Keratinocyte (primary cell): ENCODE measurements at regions not wholly inside any gene's neighbourhood (a gene's known extent, or its start where the extent isn't known, plus 50 kb on each side); places are given as distances from the start of the nearest gene placed in this dataset.
A peak's percentile ranks its signal among the peaks of the same experiment; 100 is the strongest.

Source experiments
- DNase-seq: peaks from one replicate; pipeline ENCODE4 v3.0.0-alpha.2; 2011; ENCODE audit warnings: low read depth, missing footprints, low spot score
- FAIRE-seq: peaks from 2 replicates; lab custom pipeline; 2011; peaks lifted over from hg19 to GRCh38; lab: Jason Lieb, UNC
- H2AFZ ChIP-seq: 2 replicates; pipeline ENCODE4 v1.6.0; 2012; ENCODE audit warnings: low read length, control low read depth, inconsistent platforms; ENCODE audit not compliant: control insufficient read depth
- H3K27ac ChIP-seq: 2 replicates; pipeline ENCODE4 v1.5.1; 2011; ENCODE audit warnings: low read length; ENCODE audit not compliant: control insufficient read depth, insufficient read depth
- H3K27me3 ChIP-seq: 3 replicates; pipeline ENCODE4 v1.6.0; 2011; ENCODE audit warnings: low read length; ENCODE audit not compliant: control insufficient read depth, insufficient read depth; ENCODE audit errors: extremely low read depth
- H3K36me3 ChIP-seq, 2 experiments: 2 replicates in 1 of 2; 3 replicates in 1 of 2; pipeline ENCODE4 v1.5.1; 2011; ENCODE audit warnings: low read length in 2 of 2, mild to moderate bottlenecking in 1 of 2; ENCODE audit not compliant: control insufficient read depth in 2 of 2, insufficient read depth in 2 of 2; ENCODE audit errors: extremely low read depth in 1 of 2
- H3K4me1 ChIP-seq: 3 replicates; pipeline ENCODE4 v1.5.1; 2011; ENCODE audit warnings: low read length; ENCODE audit not compliant: control insufficient read depth, insufficient read depth; ENCODE audit errors: extremely low read depth
- H3K4me2 ChIP-seq: 3 replicates; pipeline ENCODE4 v1.6.0; 2011; ENCODE audit warnings: low read depth, low read length; ENCODE audit not compliant: control insufficient read depth, insufficient read depth; ENCODE audit errors: extremely low read depth
- H3K4me3 ChIP-seq, 3 experiments: fragments of 200-600 bp in 1 of 3; sonication (generic) in 1 of 3; 2 replicates in 2 of 3; 3 replicates in 1 of 3; pipeline ENCODE4 v1.5.1; 2011 to 2016; ENCODE audit warnings: low read length in 3 of 3, mild to moderate bottlenecking in 3 of 3, control low read depth in 2 of 3, inconsistent platforms in 1 of 3, low read depth in 1 of 3, mixed read lengths in 1 of 3, mixed run types in 1 of 3, moderate library complexity in 1 of 3; ENCODE audit not compliant: control insufficient read depth in 2 of 3, insufficient read depth in 2 of 3; ENCODE audit errors: extremely low read depth in 1 of 3
- H3K79me2 ChIP-seq: 2 replicates; pipeline ENCODE4 v1.6.0; 2012; ENCODE audit warnings: low read length; ENCODE audit not compliant: control insufficient read depth, insufficient read depth
- H3K9ac ChIP-seq: 3 replicates; pipeline ENCODE4 v1.6.0; 2011; ENCODE audit warnings: low read length; ENCODE audit not compliant: control insufficient read depth, insufficient read depth; ENCODE audit errors: extremely low read depth
- H3K9me1 ChIP-seq: 3 replicates; pipeline ENCODE4 v1.6.0; 2011; ENCODE audit warnings: low read length; ENCODE audit not compliant: control insufficient read depth, insufficient read depth; ENCODE audit errors: extremely low read depth
- H3K9me3 ChIP-seq: 2 replicates; pipeline ENCODE4 v1.5.1; 2012; ENCODE audit warnings: low read depth, low read length; ENCODE audit not compliant: control insufficient read depth
- H4K20me1 ChIP-seq: 3 replicates; pipeline ENCODE4 v1.6.0; 2011; ENCODE audit warnings: low read length; ENCODE audit not compliant: control insufficient read depth, insufficient read depth; ENCODE audit errors: extremely low read depth
- CTCF ChIP-seq, 3 experiments: IDR thresholded peaks in 1 of 3; conservative IDR thresholded peaks in 1 of 3; optimal IDR thresholded peaks in 1 of 3; 2 replicates in 2 of 3; 3 replicates in 1 of 3; pipeline versions ENCODE3 to v1.5.1; 2011; ENCODE audit warnings: low read length in 3 of 3, mild to moderate bottlenecking in 3 of 3, moderate library complexity in 2 of 3, control low read depth in 1 of 3, inconsistent platforms in 1 of 3; ENCODE audit not compliant: insufficient read depth in 2 of 3; ENCODE audit errors: extremely low read depth in 1 of 3
- EZH2 ChIP-seq: IDR thresholded peaks from one replicate; pipeline ENCODE4 v1.6.1; 2012; ENCODE audit warnings: inconsistent platforms, mild to moderate bottlenecking, low read length, moderate library complexity
- dilution Hi-C: fragments of 300-500 bp; cut with MboI; formaldehyde crosslinking; loops from one replicate; pipeline ENCODE4 v1.7.0; 2020; ENCODE audit warnings: low sequenced_read_pairs; ENCODE audit not compliant: extremely low pct_ligation_motif_present

- H2AFZ ChIP-seq = no peak overlapping the region
- H3K9me3 ChIP-seq = no peaks in the 10 kb centered on the region
- peaks cover 40% of the 10 kb centered on the region for H3K4me1 ChIP-seq
- dilution Hi-C loops = no loop called here
- no peak overlapping the region for H3K9ac ChIP-seq
- H3K79me2 ChIP-seq = no peaks in the 10 kb centered on the region
- peak overlapping the region; percentile 87 for H3K4me2 ChIP-seq
- peaks cover 0 to 13% of the 10 kb centered on the region in 2 experiments for H3K36me3 ChIP-seq
- H3K27ac ChIP-seq = no peak overlapping the region
- no peaks in the 10 kb centered on the region for H3K9me1 ChIP-seq
- H4K20me1 ChIP-seq = no peaks in the 10 kb centered on the region
- TF ChIP-seq EZH2 (no peak), CTCF (optimal IDR thresholded peaks at IDR 0.05 in 1 of 3, IDR thresholded peaks at IDR 0.05 in 1 of 3, conservative IDR thresholded peaks at IDR 0.05 in 1 of 3; ENCODE audit: extremely low read depth in 1 of 3, insufficient read depth in 2 of 3, low read length in 3 of 3) (no peak)
- H3K27me3 ChIP-seq = no peaks in the 10 kb centered on the region
- no peak for DNase-seq
- no peak for FAIRE-seq
- H3K4me3 ChIP-seq = peak overlapping the region in 1 of 3 experiments; percentile 95
Measured at GRCh38 chr10:6782378-6782777, 202.3 kb upstream of the PRKCQ start.

- TF ChIP-seq EZH2 = no peak
- no peak for TF ChIP-seq CTCF (optimal IDR thresholded peaks at IDR 0.05 in 1 of 3, IDR thresholded peaks at IDR 0.05 in 1 of 3, conservative IDR thresholded peaks at IDR 0.05 in 1 of 3; ENCODE audit: extremely low read depth in 1 of 3, insufficient read depth in 2 of 3, low read length in 3 of 3)
- dilution Hi-C loops = no loop called here
- no peaks in the 10 kb centered on the region for H4K20me1 ChIP-seq
Measured at GRCh38 chr10:6781133-6781770, 201.2 kb upstream of the PRKCQ start.

More at GRCh38 chr10:6781133-6781770, 201.2 kb upstream of the PRKCQ start:
- H3K79me2 ChIP-seq = no peaks in the 10 kb centered on the region
- H3K36me3 ChIP-seq = peaks cover 0 to 7% of the 10 kb centered on the region in 2 experiments
- no peaks in the 10 kb centered on the region for H3K9me3 ChIP-seq
- peaks cover 29% of the 10 kb centered on the region for H3K4me1 ChIP-seq
- H3K9me1 ChIP-seq = no peaks in the 10 kb centered on the region
- H3K27ac ChIP-seq = no peak overlapping the region
- H2AFZ ChIP-seq = no peak overlapping the region
- peak overlapping the region; percentile 87 for H3K4me2 ChIP-seq
- FAIRE-seq (no peak), DNase-seq (no peak)
- H3K27me3 ChIP-seq = no peaks in the 10 kb centered on the region
- peak overlapping the region in 2 of 3 experiments; percentile 34 to 95 for H3K4me3 ChIP-seq
- peak overlapping the region; percentile 4 for H3K9ac ChIP-seq
